ENCODE measurements at regions not wholly inside any gene's neighbourhood (a gene's known extent, or its start where the extent isn't known, plus 50 kb on each side); places are given as distances from the start of the nearest gene placed in this dataset.

DNA sequence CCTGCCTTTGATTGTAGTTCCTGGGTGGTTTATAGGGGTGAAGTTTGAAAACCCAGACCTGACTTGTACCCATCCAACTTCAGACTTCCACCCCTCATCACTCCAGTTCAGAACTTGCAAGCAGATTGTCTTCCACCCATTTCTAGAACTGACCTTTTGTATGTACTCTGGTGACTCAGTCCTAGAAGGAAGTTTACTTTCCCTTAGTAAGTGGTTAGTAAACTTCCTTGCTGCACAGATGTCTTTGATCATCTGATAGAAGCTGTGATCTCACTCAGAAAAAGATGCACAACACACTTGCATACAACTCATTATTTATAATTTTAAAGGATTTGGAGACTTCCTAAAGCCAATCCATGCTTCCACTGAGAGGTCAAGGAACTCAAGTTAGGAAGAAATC lies 368.0 kb downstream of the MFSD1 start:
- H3K4me3 ChIP-seq (replicated peaks in 1 of 2; ENCODE audit: low read depth in 1 of 2, low read length in 2 of 2) = peak overlapping the region in 1 of 2 experiments; percentile 1; a peak in 1 of 4 replicates
- POLR2A ChIA-PET = interaction anchor here (0.7 to 1.4 kb wide), 2 partner anchors 17 to 20 kb away, joined by 3 to 4 read pairs; no protein-coding TSS in a partner anchor
- ATAC-seq (peak; percentile 73), DNase-seq (ENCODE audit: low read depth, low spot score) (no peak)
- H3K4me1 ChIP-seq (ENCODE audit: control insufficient read depth in 1 of 2, insufficient read depth in 2 of 2, low read length in 2 of 2) = peaks cover 8 to 38% of the 10 kb centered on the region in 2 experiments
- no peaks in the 10 kb centered on the region for H3K79me2 ChIP-seq (ENCODE audit: insufficient read depth, low read length)
- no peaks in the 10 kb centered on the region for H3K36me3 ChIP-seq (ENCODE audit: control insufficient read depth in 1 of 2, insufficient read depth in 2 of 2, low read length in 2 of 2)
- H3K4me2 ChIP-seq (ENCODE audit: low read length) = peak overlapping the region; percentile 60
- CTCF ChIA-PET = no interaction called here
- no peak overlapping the region for H3K9ac ChIP-seq (ENCODE audit: low read length)
- no peaks in the 10 kb centered on the region for H3K9me2 ChIP-seq (ENCODE audit: insufficient read depth)
- H2AFZ ChIP-seq (ENCODE audit: low read depth, low read length, poor library complexity, severe bottlenecking) = peak overlapping the region; percentile 92
- H4K20me1 ChIP-seq (ENCODE audit: insufficient read depth) = no peaks in the 10 kb centered on the region
- BruUV-seq (replicated peaks) = no TSS peak
- no peaks in the 10 kb centered on the region for H3K9me3 ChIP-seq (ENCODE audit: control insufficient read depth in 1 of 2, insufficient read depth in 1 of 2, low read depth in 1 of 2, low read length in 2 of 2)
- H3K27me3 ChIP-seq (ENCODE audit: insufficient read depth, low read length) = no peaks in the 10 kb centered on the region
- intact Hi-C loops (cut with micrococcal nuclease) = no loop called here
- RAD21 ChIA-PET (ENCODE audit: low non-redundant PET in 1 of 2, low total read pairs in 2 of 2, uncharacterized antibody in 2 of 2, unreplicated experiment in 2 of 2) = no interaction called here
- H3K27ac ChIP-seq (ENCODE audit: low read depth, low read length) = no peak overlapping the region
- TF ChIP-seq, protein P1, sequence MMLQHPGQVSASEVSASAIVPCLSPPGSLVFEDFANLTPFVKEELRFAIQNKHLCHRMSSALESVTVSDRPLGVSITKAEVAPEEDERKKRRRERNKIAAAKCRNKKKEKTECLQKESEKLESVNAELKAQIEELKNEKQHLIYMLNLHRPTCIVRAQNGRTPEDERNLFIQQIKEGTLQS (IDR thresholded peaks at IDR 0.05) = no peak
- TF ChIP-seq ZNF274 (IDR thresholded peaks at IDR 0.05; ENCODE audit: low read depth, low read length) (no peak), YY1 (IDR thresholded peaks at IDR 0.05; ENCODE audit: extremely low read depth, insufficient replicate concordance, low read depth, low read length) (peak; percentile 39), SRF (IDR thresholded peaks at IDR 0.05; ENCODE audit: low read depth) (no peak; the same call in 1 of the 2 replicates), CTCF (IDR thresholded peaks at IDR 0.05 in 2 of 3, conservative IDR thresholded peaks at IDR 0.05 in 1 of 3; ENCODE audit: borderline replicate concordance in 1 of 3, insufficient read depth in 1 of 3, low read depth in 2 of 3, low read length in 2 of 3) (no peak), EZH2 (IDR thresholded peaks at IDR 0.05) (no peak), RAD21 (IDR thresholded peaks at IDR 0.05; ENCODE audit: low read depth) (no peak), FOSL1 (IDR thresholded peaks at IDR 0.05; ENCODE audit: low read depth) (peak; percentile 77), SP1 (IDR thresholded peaks at IDR 0.05; ENCODE audit: low read depth) (peak; percentile 91), REST (IDR thresholded peaks at IDR 0.05; ENCODE audit: low read depth) (no peak), POLR2AphosphoS5 (IDR thresholded peaks at IDR 0.05; ENCODE audit: low read depth, low read length) (peak; percentile 37; the same call in 1 of the 2 replicates), ELF1 (IDR thresholded peaks at IDR 0.05; ENCODE audit: borderline replicate concordance, low read depth) (no peak), SIN3A (IDR thresholded peaks at IDR 0.05; ENCODE audit: low read depth) (0 out of 2 replicates have a peak, but pooled peaks have one; percentile 34), CEBPB (IDR thresholded peaks at IDR 0.05; ENCODE audit: low read depth) (peak; percentile 57), EZH2phosphoT487 (IDR thresholded peaks at IDR 0.05; ENCODE audit: borderline replicate concordance) (no peak), CBX3 (IDR thresholded peaks at IDR 0.05; ENCODE audit: low read depth) (peak; percentile 84; the same call in 1 of the 2 replicates), EGR1 (IDR thresholded peaks at IDR 0.05; ENCODE audit: low read depth) (no peak), TCF7L2 (IDR thresholded peaks at IDR 0.05; ENCODE audit: borderline replicate concordance, extremely low read depth, insufficient read depth, insufficient read length) (peak; percentile 89), POLR2A (IDR thresholded peaks at IDR 0.05; ENCODE audit: borderline replicate concordance, extremely low read depth, insufficient read depth, insufficient read length) (no peak), JUND (IDR thresholded peaks at IDR 0.05) (peak; percentile 88), ZBTB33 (IDR thresholded peaks at IDR 0.05; ENCODE audit: extremely low read depth, insufficient replicate concordance, low read length) (no peak), ZFX (IDR thresholded peaks at IDR 0.05) (no peak)

Data from HCT116 (cell line).